ENCODE measurements at regions not wholly inside any gene's neighbourhood (a gene's known extent, or its start where the extent isn't known, plus 50 kb on each side); places are given as distances from the start of the nearest gene placed in this dataset.

DNA sequence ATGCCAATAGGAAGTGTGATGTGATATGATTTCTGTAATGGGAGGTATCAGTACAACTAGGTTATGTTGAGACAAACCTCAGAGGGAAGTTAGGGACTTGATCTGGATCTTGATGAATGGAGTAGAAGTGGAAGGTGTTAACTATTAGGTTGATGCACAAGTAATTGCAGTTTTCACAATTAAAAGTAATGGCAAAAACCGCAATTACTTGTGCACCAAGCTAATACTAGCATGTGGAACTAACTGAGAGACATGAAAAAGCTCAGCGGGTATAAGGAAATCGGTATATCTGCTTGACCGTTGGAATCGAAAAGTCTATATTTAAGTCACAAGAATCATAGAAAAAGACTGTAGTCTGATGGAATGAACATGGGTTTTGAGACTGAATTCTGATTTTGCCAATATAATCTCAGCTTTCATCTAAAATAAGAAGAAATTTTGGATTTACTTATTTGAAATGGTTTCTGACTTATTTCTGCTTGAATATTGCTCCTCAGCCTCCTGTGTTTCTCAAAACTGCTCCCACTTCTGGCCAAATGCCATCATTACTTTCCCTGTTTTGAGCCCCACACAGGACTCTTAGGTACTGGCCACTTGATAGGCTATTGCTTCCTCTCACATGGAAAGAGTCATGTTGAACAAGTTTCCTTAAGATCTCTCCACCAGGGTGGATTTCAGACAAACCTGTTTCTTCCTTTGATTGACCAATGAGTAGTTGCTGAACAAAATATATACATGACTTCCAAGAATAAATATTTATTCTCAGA is 271.5 kb upstream of the COL8A1 start:
- no peak for DNase-seq (ENCODE audit: low spot score in 2 of 2)
- intact Hi-C loops (cut with DNase I; ENCODE audit: low total_unique reads): no loop called here
- no peak overlapping the region for H3K4me3 ChIP-seq
- no peak for TF ChIP-seq CTCF (IDR thresholded peaks at IDR 0.05)
- no peaks in the 10 kb centered on the region for H3K36me3 ChIP-seq
- H3K27ac ChIP-seq: no peak overlapping the region
- H3K9me3 ChIP-seq: no peaks in the 10 kb centered on the region
- no peaks in the 10 kb centered on the region for H3K4me1 ChIP-seq
- H3K27me3 ChIP-seq: no peaks in the 10 kb centered on the region

GRCh38 chr3:99365979-99366378 is 272.4 kb upstream of the COL8A1 start:
- no peak for DNase-seq (ENCODE audit: low spot score in 2 of 2)
- Histone ChIP-seq H3K36me3 (no peaks in the 10 kb centered on the region), H3K4me1 (no peaks in the 10 kb centered on the region), H3K27ac (no peak overlapping the region), H3K27me3 (no peaks in the 10 kb centered on the region), H3K4me3 (no peak overlapping the region), H3K9me3 (no peaks in the 10 kb centered on the region)
- TF ChIP-seq CTCF (IDR thresholded peaks at IDR 0.05) (no peak), POLR2A (IDR thresholded peaks at IDR 0.05) (no peak), POLR2AphosphoS5 (IDR thresholded peaks at IDR 0.05) (no peak)
- intact Hi-C loops (cut with DNase I; ENCODE audit: low total_unique reads): no loop called here

GRCh38 chr3:99365396-99365795 is 273.0 kb upstream of the COL8A1 start:
- no peak for DNase-seq (ENCODE audit: low spot score in 2 of 2)
- no peak for TF ChIP-seq POLR2A (IDR thresholded peaks at IDR 0.05)
- TF ChIP-seq POLR2AphosphoS5 (IDR thresholded peaks at IDR 0.05): no peak
- no peak for TF ChIP-seq CTCF (IDR thresholded peaks at IDR 0.05)
- H3K27me3 ChIP-seq: no peaks in the 10 kb centered on the region
- H3K4me3 ChIP-seq: no peak overlapping the region
- H3K9me3 ChIP-seq: no peaks in the 10 kb centered on the region
- no peaks in the 10 kb centered on the region for H3K36me3 ChIP-seq
- H3K4me1 ChIP-seq: no peaks in the 10 kb centered on the region
- no peak overlapping the region for H3K27ac ChIP-seq
- intact Hi-C loops (cut with DNase I; ENCODE audit: low total_unique reads): no loop called here

- DNase-seq (ENCODE audit: low spot score in 2 of 2): no peak
- no peaks in the 10 kb centered on the region for H3K36me3 ChIP-seq
- H3K27ac ChIP-seq: no peak overlapping the region
- H3K27me3 ChIP-seq: no peaks in the 10 kb centered on the region
- intact Hi-C loops (cut with DNase I; ENCODE audit: low total_unique reads): no loop called here
- H3K4me1 ChIP-seq: no peaks in the 10 kb centered on the region
- TF ChIP-seq CTCF (IDR thresholded peaks at IDR 0.05): no peak
- no peak for TF ChIP-seq POLR2AphosphoS5 (IDR thresholded peaks at IDR 0.05)
- no peak for TF ChIP-seq POLR2A (IDR thresholded peaks at IDR 0.05)
- H3K4me3 ChIP-seq: no peak overlapping the region
- H3K9me3 ChIP-seq: no peaks in the 10 kb centered on the region
Observed at GRCh38 chr3:99357131-99357530, 281.3 kb upstream of the COL8A1 start.

GRCh38 chr3:99356696-99357095 is 281.7 kb upstream of the COL8A1 start:
- H3K27me3 ChIP-seq: no peaks in the 10 kb centered on the region
- no peak overlapping the region for H3K4me3 ChIP-seq
- intact Hi-C loops (cut with DNase I; ENCODE audit: low total_unique reads): no loop called here
- no peaks in the 10 kb centered on the region for H3K36me3 ChIP-seq
- H3K27ac ChIP-seq: no peak overlapping the region
- no peak for TF ChIP-seq POLR2AphosphoS5 (IDR thresholded peaks at IDR 0.05)
- no peak for DNase-seq (ENCODE audit: low spot score in 2 of 2)
- H3K9me3 ChIP-seq: no peaks in the 10 kb centered on the region
- no peaks in the 10 kb centered on the region for H3K4me1 ChIP-seq

DNA sequence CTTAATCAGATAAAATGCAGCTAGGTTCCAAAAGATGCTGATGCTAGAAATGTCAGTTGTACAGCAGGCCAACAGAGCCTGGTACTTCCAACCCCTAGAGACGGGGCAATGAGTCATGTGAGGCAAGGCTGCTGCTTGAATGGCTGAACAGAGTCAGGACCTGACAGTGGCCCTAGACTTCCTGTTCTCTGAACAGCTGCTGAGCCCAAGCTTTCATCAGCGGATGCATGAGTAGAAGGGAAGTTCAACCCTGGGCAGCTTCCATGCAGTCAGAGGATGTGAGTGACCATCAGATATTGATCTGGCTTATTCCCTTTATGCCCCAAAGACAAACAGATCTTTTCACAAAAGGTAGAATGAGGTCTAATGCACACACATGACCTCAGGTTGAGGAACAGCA is 282.9 kb upstream of the COL8A1 start:
- no peak for TF ChIP-seq CTCF (IDR thresholded peaks at IDR 0.05)
- no peak for TF ChIP-seq POLR2AphosphoS5 (IDR thresholded peaks at IDR 0.05)
- TF ChIP-seq POLR2A (IDR thresholded peaks at IDR 0.05): no peak
- intact Hi-C loops (cut with DNase I; ENCODE audit: low total_unique reads): no loop called here
- H3K27ac ChIP-seq: no peak overlapping the region

More for the DNA sequence above, 282.9 kb upstream of the COL8A1 start:
- H3K27me3 ChIP-seq: no peaks in the 10 kb centered on the region
- no peaks in the 10 kb centered on the region for H3K36me3 ChIP-seq
- no peak for DNase-seq (ENCODE audit: low spot score in 2 of 2)
- H3K9me3 ChIP-seq: no peaks in the 10 kb centered on the region
- H3K4me3 ChIP-seq: no peak overlapping the region
- H3K4me1 ChIP-seq: no peaks in the 10 kb centered on the region
